ENCODE measurements at regions not wholly inside any gene's neighbourhood (a gene's known extent, or its start where the extent isn't known, plus 50 kb on each side); places are given as distances from the start of the nearest gene placed in this dataset.
A peak's percentile ranks its signal among the peaks of the same experiment; 100 is the strongest.

- Histone ChIP-seq H3K27me3 (no peaks in the 10 kb centered on the region), H3K4me3 (no peak overlapping the region), H3K36me3 (no peaks in the 10 kb centered on the region), H3K9me3 (no peaks in the 10 kb centered on the region), H3K4me1 (no peaks in the 10 kb centered on the region), H3K27ac (no peak overlapping the region)
- no peak for TF ChIP-seq CTCF (IDR thresholded peaks at IDR 0.05)
- DNase-seq (no peak), ATAC-seq (no peak)
- intact Hi-C loops (cut with DNase I), result no loop called here
Measured at GRCh38 chr3:44179246-44179645, 62.4 kb upstream of the TOPAZ1 start.

GRCh38 chr3:44184319-44184953 lies 57.2 kb upstream of the TOPAZ1 start:
- DNase-seq (no peak), ATAC-seq (no peak)
- H3K4me1 ChIP-seq, result no peaks in the 10 kb centered on the region
- H3K27me3 ChIP-seq, result no peaks in the 10 kb centered on the region
- H3K9me3 ChIP-seq, result no peaks in the 10 kb centered on the region
- no peak overlapping the region for H3K4me3 ChIP-seq
- H3K36me3 ChIP-seq, result no peaks in the 10 kb centered on the region
- intact Hi-C loops (cut with DNase I), result no loop called here
- TF ChIP-seq CTCF (IDR thresholded peaks at IDR 0.05), result no peak
- H3K27ac ChIP-seq, result no peak overlapping the region

- TF ChIP-seq CTCF (IDR thresholded peaks at IDR 0.05), result no peak
- H3K4me3 ChIP-seq, result no peak overlapping the region
- H3K27me3 ChIP-seq, result no peaks in the 10 kb centered on the region
- intact Hi-C loops (cut with DNase I), result no loop called here
- H3K9me3 ChIP-seq, result no peaks in the 10 kb centered on the region
- no peaks in the 10 kb centered on the region for H3K36me3 ChIP-seq
- H3K4me1 ChIP-seq, result no peaks in the 10 kb centered on the region
- DNase-seq, result no peak
- no peak for ATAC-seq
- no peak overlapping the region for H3K27ac ChIP-seq
Measured at GRCh38 chr3:44185396-44185915, 56.2 kb upstream of the TOPAZ1 start.

- intact Hi-C loops (cut with DNase I), result no loop called here
- no peaks in the 10 kb centered on the region for H3K27me3 ChIP-seq
- no peaks in the 10 kb centered on the region for H3K4me1 ChIP-seq
- no peak overlapping the region for H3K4me3 ChIP-seq
- no peaks in the 10 kb centered on the region for H3K9me3 ChIP-seq
- TF ChIP-seq CTCF (IDR thresholded peaks at IDR 0.05), result no peak
- DNase-seq, result no peak
- H3K36me3 ChIP-seq, result no peaks in the 10 kb centered on the region
- H3K27ac ChIP-seq, result no peak overlapping the region
- ATAC-seq, result no peak
Measured at GRCh38 chr3:44186111-44186672, 55.5 kb upstream of the TOPAZ1 start.

GRCh38 chr3:44186712-44187111 lies 55.0 kb upstream of the TOPAZ1 start:
- no peaks in the 10 kb centered on the region for H3K9me3 ChIP-seq
- intact Hi-C loops (cut with DNase I), result no loop called here
- no peak for DNase-seq
- no peaks in the 10 kb centered on the region for H3K4me1 ChIP-seq
- TF ChIP-seq CTCF (IDR thresholded peaks at IDR 0.05), result no peak
- no peaks in the 10 kb centered on the region for H3K27me3 ChIP-seq
- no peak overlapping the region for H3K27ac ChIP-seq
- H3K4me3 ChIP-seq, result no peak overlapping the region
- ATAC-seq, result no peak
- H3K36me3 ChIP-seq, result no peaks in the 10 kb centered on the region

Small RNA genes lying in the stretch of these regions (microRNA-seq; reads per million reads assigned to microRNA genes)
- 35.7 reads per million, percentile 52 among the genes with 10 or more reads in this experiment for gene MIR138-1 (ENCODE audit: borderline microRNAs expressed)
